GM12872 (cell line): ENCODE measurements at regions not wholly inside any gene's neighbourhood (a gene's known extent, or its start where the extent isn't known, plus 50 kb on each side); places are given as distances from the start of the nearest gene placed in this dataset.
A peak's percentile ranks its signal among the peaks of the same experiment; 100 is the strongest.

Source experiments
- TF ChIP-seq, protein P1 (sequence below): IDR thresholded peaks from 3 replicates; pipeline ENCODE4 v1.5.1; 2011; ENCODE audit warnings: low read depth, mild to moderate bottlenecking, low read length, moderate library complexity; ENCODE audit not compliant: insufficient read depth

GRCh38 chr4:130712038-130712437 lies 1616.1 kb downstream of the C4orf33 start:
- TF ChIP-seq, protein P1, sequence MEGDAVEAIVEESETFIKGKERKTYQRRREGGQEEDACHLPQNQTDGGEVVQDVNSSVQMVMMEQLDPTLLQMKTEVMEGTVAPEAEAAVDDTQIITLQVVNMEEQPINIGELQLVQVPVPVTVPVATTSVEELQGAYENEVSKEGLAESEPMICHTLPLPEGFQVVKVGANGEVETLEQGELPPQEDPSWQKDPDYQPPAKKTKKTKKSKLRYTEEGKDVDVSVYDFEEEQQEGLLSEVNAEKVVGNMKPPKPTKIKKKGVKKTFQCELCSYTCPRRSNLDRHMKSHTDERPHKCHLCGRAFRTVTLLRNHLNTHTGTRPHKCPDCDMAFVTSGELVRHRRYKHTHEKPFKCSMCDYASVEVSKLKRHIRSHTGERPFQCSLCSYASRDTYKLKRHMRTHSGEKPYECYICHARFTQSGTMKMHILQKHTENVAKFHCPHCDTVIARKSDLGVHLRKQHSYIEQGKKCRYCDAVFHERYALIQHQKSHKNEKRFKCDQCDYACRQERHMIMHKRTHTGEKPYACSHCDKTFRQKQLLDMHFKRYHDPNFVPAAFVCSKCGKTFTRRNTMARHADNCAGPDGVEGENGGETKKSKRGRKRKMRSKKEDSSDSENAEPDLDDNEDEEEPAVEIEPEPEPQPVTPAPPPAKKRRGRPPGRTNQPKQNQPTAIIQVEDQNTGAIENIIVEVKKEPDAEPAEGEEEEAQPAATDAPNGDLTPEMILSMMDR: no peak

- TF ChIP-seq, protein P1: no peak
Observed at GRCh38 chr4:130714006-130714405, 1618.1 kb downstream of the C4orf33 start.

DNA sequence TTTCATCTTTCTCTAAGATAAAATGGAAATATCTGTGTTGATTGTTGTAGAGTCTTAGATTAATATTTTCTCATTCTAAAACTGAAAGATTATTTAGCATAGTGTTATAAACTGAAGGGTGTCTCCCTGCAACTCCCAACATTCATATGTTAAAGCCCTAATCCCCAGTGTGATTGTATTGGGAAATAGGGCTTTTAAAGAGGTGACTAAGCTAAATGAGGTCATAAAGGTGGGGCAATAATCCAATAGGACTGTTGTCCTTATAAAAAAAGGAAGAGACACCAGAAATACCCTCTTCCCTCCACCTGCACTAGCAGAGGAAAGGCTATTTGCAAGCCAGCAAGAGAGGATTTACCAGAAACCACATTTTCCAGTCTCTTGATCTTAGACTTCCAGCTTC lies 1626.4 kb downstream of the C4orf33 start:
- TF ChIP-seq, protein P1: no peak

DNA sequence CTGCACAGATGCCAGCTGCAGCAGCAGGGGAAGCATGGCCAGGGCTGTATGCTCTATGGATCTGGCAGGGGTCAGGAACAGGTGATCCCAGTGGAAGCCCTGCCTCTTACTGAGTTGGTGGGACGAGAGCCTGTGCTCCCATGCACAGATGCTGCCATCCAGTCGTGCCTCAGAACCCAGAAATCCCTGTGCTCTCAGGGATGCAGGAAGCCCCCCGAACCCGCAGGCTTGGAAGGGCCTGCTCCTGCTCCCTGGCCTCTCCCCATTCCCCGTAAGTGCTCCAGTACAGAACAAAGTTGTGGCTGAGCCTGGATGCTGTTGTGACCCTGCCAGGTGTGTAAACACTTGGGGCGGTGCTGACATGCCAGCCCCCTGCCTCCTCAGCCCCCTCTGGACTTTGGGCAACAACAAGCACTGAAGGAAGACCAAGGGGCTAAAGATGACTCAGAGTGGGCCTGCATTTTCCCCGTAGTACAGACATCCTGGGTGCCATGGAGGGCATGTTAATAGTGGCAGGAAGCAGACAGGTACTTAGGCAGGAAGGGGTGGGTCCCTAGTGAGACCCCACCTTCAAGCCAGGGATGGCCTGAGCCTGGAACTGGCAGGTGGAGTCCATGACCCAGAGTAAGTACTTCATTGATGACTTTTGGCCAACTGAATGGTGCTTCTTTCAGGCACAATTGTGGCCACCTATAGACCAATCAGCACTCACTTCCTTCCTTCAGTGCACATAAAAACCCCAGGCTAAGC lies 1640.7 kb downstream of the C4orf33 start:
- TF ChIP-seq, protein P1: no peak

DNA sequence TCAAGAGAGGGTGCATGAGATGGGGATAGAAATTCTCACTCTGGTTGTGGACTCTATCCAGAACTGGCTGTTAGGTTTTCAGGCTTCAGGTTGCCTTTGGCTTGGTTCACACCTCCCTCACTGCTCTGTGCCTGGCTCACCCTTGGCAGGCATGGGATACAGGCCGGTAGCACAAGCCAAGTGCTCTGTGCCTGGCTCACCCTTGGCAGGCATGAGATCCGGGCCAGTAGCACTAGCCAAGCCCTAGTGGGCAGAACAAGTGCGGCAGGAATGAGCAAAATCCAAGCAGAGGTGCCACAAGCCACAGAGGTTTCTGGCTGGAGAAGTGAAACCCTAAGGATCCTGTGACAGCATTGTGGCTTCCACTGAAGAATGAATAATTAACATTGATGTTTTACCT lies 1642.3 kb downstream of the C4orf33 start:
- TF ChIP-seq, protein P1: no peak

DNA sequence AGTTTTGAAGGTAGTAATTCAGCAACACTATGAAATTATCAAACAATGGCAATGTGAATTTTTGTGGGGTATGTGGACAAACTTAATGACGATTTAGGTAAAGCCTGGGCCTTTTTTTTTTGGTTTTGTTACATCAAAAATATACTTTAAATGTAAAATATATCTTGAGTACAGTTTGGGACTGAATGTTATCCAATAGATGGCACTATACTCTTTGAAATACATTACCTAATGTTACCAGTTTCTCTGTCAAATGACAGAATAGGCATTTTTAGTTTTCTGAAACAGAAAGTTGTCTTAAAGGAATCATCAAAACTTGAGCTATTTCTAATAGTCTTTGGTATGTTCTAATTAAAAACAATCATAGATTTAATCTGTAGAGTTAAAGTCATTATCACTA lies 1651.9 kb downstream of the C4orf33 start:
- TF ChIP-seq, protein P1: peak; percentile 13; the same call in 1 of the 3 replicates

DNA sequence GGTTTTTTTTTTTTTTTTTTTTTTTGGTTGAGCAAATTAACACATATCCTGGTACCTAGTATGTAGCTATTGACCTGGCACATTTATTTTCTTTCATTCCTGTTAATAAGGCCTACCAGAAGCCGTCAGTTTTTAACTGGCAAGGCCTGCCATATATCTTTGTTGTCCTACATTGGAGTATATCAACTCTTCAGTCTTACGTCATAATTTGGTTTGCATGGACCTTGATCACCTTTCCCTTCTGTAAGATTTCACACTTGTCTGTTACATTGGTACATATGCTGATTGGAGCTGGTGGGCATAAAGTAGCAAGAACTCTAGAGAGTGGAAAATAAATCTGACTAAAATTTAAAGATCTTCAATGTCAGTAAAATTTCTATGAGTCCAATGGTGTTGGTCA lies 1658.0 kb downstream of the C4orf33 start:
- TF ChIP-seq, protein P1: no peak
